ENCODE measurements at regions not wholly inside any gene's neighbourhood (a gene's known extent, or its start where the extent isn't known, plus 50 kb on each side); places are given as distances from the start of the nearest gene placed in this dataset.

GRCh38 chr2:155431004-155431507 lies 732.6 kb downstream of the KCNJ3 start (continued):
- no peak for TF ChIP-seq ATF3 (IDR thresholded peaks at IDR 0.05; ENCODE audit: insufficient read depth, low read depth, low read length)
- no peak for TF ChIP-seq BCL11A (IDR thresholded peaks at IDR 0.05; ENCODE audit: low read depth in 2 of 2, low read length in 2 of 2)
- TF ChIP-seq PHF8 (conservative IDR thresholded peaks at IDR 0.05; ENCODE audit: low read depth, low read length), result no peak
- TF ChIP-seq SAP30 (IDR thresholded peaks at IDR 0.05; ENCODE audit: insufficient read depth, insufficient replicate concordance, low read length), result no peak
- TF ChIP-seq E2F6 (IDR thresholded peaks at IDR 0.05), result no peak
- no peak for TF ChIP-seq TAF7 (optimal IDR thresholded peaks at IDR 0.05; ENCODE audit: borderline replicate concordance, low read depth, low read length)

All from H1 (cell line).